OCI-LY7 (cell line): ENCODE measurements at regions not wholly inside any gene's neighbourhood (a gene's known extent, or its start where the extent isn't known, plus 50 kb on each side); places are given as distances from the start of the nearest gene placed in this dataset.
"Not testable (repeated sequence)": the region's sequence is repeated elsewhere in the genome, so short reads cannot be mapped to it uniquely, and the experiment has no call there.

Experiments used
- CTCF ChIP-seq: fragments of 200-600 bp; sonication (generic); conservative IDR thresholded peaks from 2 replicates; pipeline ENCODE4 v1.5.1; 2014; ENCODE audit warnings: mild to moderate bottlenecking, antibody characterized with exemption, low read length, moderate library complexity, mixed read lengths
- EZH2phosphoT487 ChIP-seq: fragments of 200-600 bp; sonication (generic); IDR thresholded peaks from 2 replicates; pipeline ENCODE4 v1.6.1; 2018; ENCODE audit warnings: low read depth, borderline replicate concordance, mild to moderate bottlenecking, mixed run types, antibody characterized with exemption, low read length, moderate library complexity, mixed read lengths

GRCh38 chr2:91591066-91591465, 2899.6 kb downstream of the RPIA start:
- not testable (repeated sequence) for TF ChIP-seq CTCF, EZH2phosphoT487
